ENCODE measurements at regions not wholly inside any gene's neighbourhood (a gene's known extent, or its start where the extent isn't known, plus 50 kb on each side); places are given as distances from the start of the nearest gene placed in this dataset.

GRCh38 chr6:98485593-98485992, 348.8 kb upstream of the POU3F2 start:
- no peak for DNase-seq

- no peak for DNase-seq
These were observed 348.3 kb upstream of the POU3F2 start for GRCh38 chr6:98486057-98486456.

GRCh38 chr6:98487612-98488011, 346.8 kb upstream of the POU3F2 start:
- no peak for DNase-seq

- no peak for DNase-seq
These were observed 336.1 kb upstream of the POU3F2 start for GRCh38 chr6:98498144-98498775.

GRCh38 chr6:98498866-98499265, 335.5 kb upstream of the POU3F2 start:
- DNase-seq, result no peak

GRCh38 chr6:98514073-98514720, 320.2 kb upstream of the POU3F2 start:
- DNase-seq, result no peak

- DNase-seq, result no peak
These were observed 319.6 kb upstream of the POU3F2 start for GRCh38 chr6:98514796-98515195.

GRCh38 chr6:98516206-98516605, 318.2 kb upstream of the POU3F2 start:
- DNase-seq, result no peak

GRCh38 chr6:98516866-98517265, 317.5 kb upstream of the POU3F2 start:
- DNase-seq, result no peak

GRCh38 chr6:98525860-98526259, 308.5 kb upstream of the POU3F2 start:
- DNase-seq, result no peak

- DNase-seq, result no peak
These were observed 307.9 kb upstream of the POU3F2 start for GRCh38 chr6:98526465-98526864.

- DNase-seq, result no peak
These were observed 305.0 kb upstream of the POU3F2 start for GRCh38 chr6:98529364-98529763.

GRCh38 chr6:98530732-98531131, 303.6 kb upstream of the POU3F2 start:
- no peak for DNase-seq

GRCh38 chr6:98532004-98532403, 302.4 kb upstream of the POU3F2 start:
- DNase-seq, result no peak

- DNase-seq, result no peak
These were observed 294.6 kb upstream of the POU3F2 start for GRCh38 chr6:98539741-98540140.

GRCh38 chr6:98546376-98546775, 288.0 kb upstream of the POU3F2 start:
- DNase-seq, result no peak

GRCh38 chr6:98547151-98547550, 287.2 kb upstream of the POU3F2 start:
- no peak for DNase-seq

- DNase-seq, result no peak
These were observed 286.7 kb upstream of the POU3F2 start for GRCh38 chr6:98547634-98548033.

GRCh38 chr6:98548301-98548700, 286.1 kb upstream of the POU3F2 start:
- no peak for DNase-seq

GRCh38 chr6:98560418-98560817, 274.0 kb upstream of the POU3F2 start:
- DNase-seq, result no peak

GRCh38 chr6:98560841-98561240, 273.5 kb upstream of the POU3F2 start:
- DNase-seq, result no peak

- no peak for DNase-seq
These were observed 268.2 kb upstream of the POU3F2 start for GRCh38 chr6:98566126-98566525.

GRCh38 chr6:98572579-98572978, 261.8 kb upstream of the POU3F2 start:
- DNase-seq, result no peak

GRCh38 chr6:98574984-98575383, 259.4 kb upstream of the POU3F2 start:
- DNase-seq, result no peak

- DNase-seq, result no peak
These were observed 257.6 kb upstream of the POU3F2 start for GRCh38 chr6:98576791-98577190.
